ENCODE measurements at regions not wholly inside any gene's neighbourhood (a gene's known extent, or its start where the extent isn't known, plus 50 kb on each side); places are given as distances from the start of the nearest gene placed in this dataset.

DNA sequence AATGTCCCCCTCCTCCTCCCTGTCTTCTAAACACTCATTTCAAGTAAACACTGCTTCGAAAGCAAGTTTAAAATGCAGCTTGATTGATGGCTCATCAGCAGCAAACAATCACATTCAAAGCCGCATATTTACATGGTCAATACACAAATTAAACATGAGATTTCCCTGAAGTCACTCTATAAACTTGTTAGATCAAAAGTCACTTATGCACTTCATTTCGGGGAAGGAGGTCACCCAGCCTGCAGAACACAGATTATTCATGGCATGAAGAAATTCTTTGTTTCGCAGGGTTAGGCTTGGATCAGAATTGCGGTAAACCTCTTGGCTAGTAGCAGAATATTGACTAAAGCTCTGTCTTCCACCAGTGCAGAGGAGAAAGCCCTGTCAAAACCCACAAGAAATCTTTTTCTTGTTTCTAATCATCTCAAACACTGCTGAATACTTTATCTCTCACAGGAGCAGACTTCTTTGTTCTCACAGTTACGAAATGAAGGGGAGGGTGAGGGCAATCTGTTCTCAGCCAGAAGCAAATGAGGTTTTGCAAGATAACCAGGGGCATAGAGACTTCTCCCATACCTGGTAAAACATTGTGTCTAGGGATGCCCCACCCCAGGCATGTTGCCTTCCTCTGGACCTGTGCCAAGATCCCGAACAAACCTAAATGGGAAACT lies 133.3 kb upstream of the CHL1 start:
- no peak for TF ChIP-seq ZBTB43 (CRISPR knock-in tag; IDR thresholded peaks at IDR 0.05)
- TF ChIP-seq, protein P1, sequence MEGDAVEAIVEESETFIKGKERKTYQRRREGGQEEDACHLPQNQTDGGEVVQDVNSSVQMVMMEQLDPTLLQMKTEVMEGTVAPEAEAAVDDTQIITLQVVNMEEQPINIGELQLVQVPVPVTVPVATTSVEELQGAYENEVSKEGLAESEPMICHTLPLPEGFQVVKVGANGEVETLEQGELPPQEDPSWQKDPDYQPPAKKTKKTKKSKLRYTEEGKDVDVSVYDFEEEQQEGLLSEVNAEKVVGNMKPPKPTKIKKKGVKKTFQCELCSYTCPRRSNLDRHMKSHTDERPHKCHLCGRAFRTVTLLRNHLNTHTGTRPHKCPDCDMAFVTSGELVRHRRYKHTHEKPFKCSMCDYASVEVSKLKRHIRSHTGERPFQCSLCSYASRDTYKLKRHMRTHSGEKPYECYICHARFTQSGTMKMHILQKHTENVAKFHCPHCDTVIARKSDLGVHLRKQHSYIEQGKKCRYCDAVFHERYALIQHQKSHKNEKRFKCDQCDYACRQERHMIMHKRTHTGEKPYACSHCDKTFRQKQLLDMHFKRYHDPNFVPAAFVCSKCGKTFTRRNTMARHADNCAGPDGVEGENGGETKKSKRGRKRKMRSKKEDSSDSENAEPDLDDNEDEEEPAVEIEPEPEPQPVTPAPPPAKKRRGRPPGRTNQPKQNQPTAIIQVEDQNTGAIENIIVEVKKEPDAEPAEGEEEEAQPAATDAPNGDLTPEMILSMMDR (IDR thresholded peaks at IDR 0.05), result no peak
- TF ChIP-seq, protein P2, sequence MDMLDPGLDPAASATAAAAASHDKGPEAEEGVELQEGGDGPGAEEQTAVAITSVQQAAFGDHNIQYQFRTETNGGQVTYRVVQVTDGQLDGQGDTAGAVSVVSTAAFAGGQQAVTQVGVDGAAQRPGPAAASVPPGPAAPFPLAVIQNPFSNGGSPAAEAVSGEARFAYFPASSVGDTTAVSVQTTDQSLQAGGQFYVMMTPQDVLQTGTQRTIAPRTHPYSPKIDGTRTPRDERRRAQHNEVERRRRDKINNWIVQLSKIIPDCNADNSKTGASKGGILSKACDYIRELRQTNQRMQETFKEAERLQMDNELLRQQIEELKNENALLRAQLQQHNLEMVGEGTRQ (CRISPR knock-in tag; IDR thresholded peaks at IDR 0.05), result no peak
- no peak for TF ChIP-seq TCF7 (CRISPR knock-in tag; IDR thresholded peaks at IDR 0.05; ENCODE audit: low read depth)
